ENCODE measurements at regions not wholly inside any gene's neighbourhood (a gene's known extent, or its start where the extent isn't known, plus 50 kb on each side); places are given as distances from the start of the nearest gene placed in this dataset.

GRCh38 chr21:19018529-19018928, 614.9 kb upstream of the TMPRSS15 start:
- Histone ChIP-seq H3K4me3 (no peak overlapping the region), H3K9me3 (no peaks in the 10 kb centered on the region), H3K27me3 (no peaks in the 10 kb centered on the region), H3K27ac (no peak overlapping the region), H3K36me3 (no peaks in the 10 kb centered on the region), H3K4me1 (no peaks in the 10 kb centered on the region)
- TF ChIP-seq POLR2A (IDR thresholded peaks at IDR 0.05): no peak
- TF ChIP-seq CTCF (IDR thresholded peaks at IDR 0.05 in 4 of 5, conservative IDR thresholded peaks at IDR 0.05 in 1 of 5): no peak
- in situ Hi-C loops (cut with MboI; ENCODE audit: low sequenced_read_pairs in 4 of 4): no loop called here
- intact Hi-C loops (cut with DNase I; ENCODE audit: low total_unique reads): no loop called here
- DNase-seq: no peak
- ATAC-seq: no peak

DNA sequence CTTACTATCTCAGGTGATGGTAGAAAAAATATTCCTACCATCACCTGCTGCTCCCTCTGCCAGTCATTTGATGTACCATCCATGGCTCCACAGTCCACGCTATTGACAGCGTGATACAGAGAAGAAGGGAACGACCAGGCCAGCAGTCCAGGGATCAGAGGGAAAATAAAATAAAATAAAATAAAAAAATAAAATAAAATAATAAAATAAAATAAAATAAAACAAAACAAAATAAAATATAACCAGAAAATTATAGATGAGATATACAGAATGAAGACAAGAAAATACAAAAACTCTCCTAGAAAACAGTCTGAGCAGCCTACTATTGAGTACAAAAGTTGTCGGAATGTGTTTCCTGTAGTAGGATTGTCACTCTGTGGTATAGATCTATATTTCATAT, 619.4 kb upstream of the TMPRSS15 start:
- in situ Hi-C loops (cut with MboI; ENCODE audit: low sequenced_read_pairs in 4 of 4) (no loop called here), intact Hi-C loops (cut with DNase I; ENCODE audit: low total_unique reads) (no loop called here)
- Histone ChIP-seq H3K27ac (no peak overlapping the region), H3K36me3 (no peaks in the 10 kb centered on the region), H3K27me3 (no peaks in the 10 kb centered on the region), H3K4me1 (no peaks in the 10 kb centered on the region), H3K9me3 (no peaks in the 10 kb centered on the region), H3K4me3 (no peak overlapping the region)
- no peak for DNase-seq
- no peak for ATAC-seq
- TF ChIP-seq CTCF (IDR thresholded peaks at IDR 0.05 in 4 of 5, conservative IDR thresholded peaks at IDR 0.05 in 1 of 5) (no peak), POLR2A (IDR thresholded peaks at IDR 0.05) (no peak)

- Histone ChIP-seq H3K36me3 (no peaks in the 10 kb centered on the region), H3K4me1 (no peaks in the 10 kb centered on the region), H3K9me3 (no peaks in the 10 kb centered on the region), H3K27ac (no peak overlapping the region), H3K4me3 (no peak overlapping the region), H3K27me3 (no peaks in the 10 kb centered on the region)
- in situ Hi-C loops (cut with MboI; ENCODE audit: low sequenced_read_pairs in 4 of 4) (no loop called here), intact Hi-C loops (cut with DNase I; ENCODE audit: low total_unique reads) (no loop called here)
- no peak for DNase-seq
- TF ChIP-seq POLR2A (IDR thresholded peaks at IDR 0.05) (no peak), CTCF (IDR thresholded peaks at IDR 0.05 in 4 of 5, conservative IDR thresholded peaks at IDR 0.05 in 1 of 5) (no peak)
- ATAC-seq: no peak
Observed at GRCh38 chr21:19026911-19027310, 623.3 kb upstream of the TMPRSS15 start.

DNA sequence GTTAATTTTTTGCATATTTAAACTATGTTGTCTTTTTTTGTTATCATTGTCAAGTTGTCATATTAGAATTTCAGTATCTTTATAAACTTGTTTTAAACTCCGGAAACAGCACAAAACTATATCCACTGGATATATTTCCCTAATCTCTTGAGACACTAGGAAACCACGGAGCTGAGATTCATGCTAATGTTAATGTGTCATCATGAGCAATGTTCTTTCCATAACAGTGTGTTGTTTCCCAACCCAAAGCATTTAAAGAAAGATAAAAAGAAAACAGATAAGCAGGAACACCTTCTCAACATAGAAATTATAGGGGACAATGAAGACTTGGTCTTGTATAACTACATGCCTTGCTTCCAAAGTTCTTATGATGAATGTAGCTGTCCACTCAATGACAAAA, 626.2 kb upstream of the TMPRSS15 start:
- Histone ChIP-seq H3K36me3 (no peaks in the 10 kb centered on the region), H3K27me3 (no peaks in the 10 kb centered on the region), H3K4me1 (no peaks in the 10 kb centered on the region), H3K4me3 (no peak overlapping the region), H3K9me3 (no peaks in the 10 kb centered on the region), H3K27ac (no peak overlapping the region)
- in situ Hi-C loops (cut with MboI; ENCODE audit: low sequenced_read_pairs in 4 of 4): no loop called here
- ATAC-seq (no peak), DNase-seq (no peak)
- intact Hi-C loops (cut with DNase I; ENCODE audit: low total_unique reads): no loop called here
- TF ChIP-seq POLR2A (IDR thresholded peaks at IDR 0.05) (no peak), CTCF (IDR thresholded peaks at IDR 0.05 in 4 of 5, conservative IDR thresholded peaks at IDR 0.05 in 1 of 5) (no peak)

DNA sequence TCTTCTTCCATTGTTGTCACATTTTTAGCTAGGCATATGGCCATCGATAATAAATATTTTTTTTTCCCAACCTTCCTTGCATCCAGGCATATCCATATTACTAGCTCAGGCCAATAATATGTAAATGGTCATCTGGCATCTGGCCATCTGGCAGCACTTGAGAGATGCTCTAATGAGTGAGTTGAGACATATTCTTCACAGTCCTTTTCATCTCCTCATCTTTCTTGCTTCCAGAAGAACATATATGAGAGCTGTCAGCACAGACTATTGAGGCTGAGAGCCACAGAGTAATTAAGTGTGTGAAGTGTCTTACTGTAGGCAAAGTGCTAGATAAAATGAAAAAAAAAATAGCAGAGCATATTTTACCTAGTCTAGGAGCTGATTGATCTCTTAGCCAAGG, 628.4 kb upstream of the TMPRSS15 start:
- Histone ChIP-seq H3K27me3 (no peaks in the 10 kb centered on the region), H3K4me3 (no peak overlapping the region), H3K36me3 (no peaks in the 10 kb centered on the region), H3K27ac (no peak overlapping the region), H3K9me3 (no peaks in the 10 kb centered on the region), H3K4me1 (no peaks in the 10 kb centered on the region)
- no peak for ATAC-seq
- TF ChIP-seq CTCF (IDR thresholded peaks at IDR 0.05 in 4 of 5, conservative IDR thresholded peaks at IDR 0.05 in 1 of 5) (no peak), POLR2A (IDR thresholded peaks at IDR 0.05) (no peak)
- in situ Hi-C loops (cut with MboI; ENCODE audit: low sequenced_read_pairs in 4 of 4): no loop called here
- no peak for DNase-seq
- intact Hi-C loops (cut with DNase I; ENCODE audit: low total_unique reads): no loop called here

Measured in gastrocnemius medialis (tissue), 4 donors.